Adrenal gland (tissue), 5 donors: ENCODE measurements at regions not wholly inside any gene's neighbourhood (a gene's known extent, or its start where the extent isn't known, plus 50 kb on each side); places are given as distances from the start of the nearest gene placed in this dataset.

ENCODE experiments used
- POLR2A ChIP-seq, 2 donors: fragments of 450-650 bp; IDR thresholded peaks; one replicate each; pipeline ENCODE4 v1.6.1; 2017; ENCODE audit warnings: antibody characterized with exemption in 2 of 2, mild to moderate bottlenecking in 2 of 2, moderate library complexity in 1 of 2
- TF ChIP-seq, protein P1 (sequence below), 6 experiments: fragments of 450-650 bp in 4 of 6; fragments of 200-600 bp in 2 of 6; sonication (generic) in 1 of 6; IDR thresholded peaks; 1 replicate in 5 of 6; 2 replicates in 1 of 6; pipeline versions ENCODE4 v1.5.1 to v1.8.0; 2016 to 2021; ENCODE audit warnings: antibody characterized with exemption in 6 of 6, mild to moderate bottlenecking in 2 of 6, moderate library complexity in 1 of 6
- donor health status: DM: no; HTN: no; CAD: no.

DNA sequence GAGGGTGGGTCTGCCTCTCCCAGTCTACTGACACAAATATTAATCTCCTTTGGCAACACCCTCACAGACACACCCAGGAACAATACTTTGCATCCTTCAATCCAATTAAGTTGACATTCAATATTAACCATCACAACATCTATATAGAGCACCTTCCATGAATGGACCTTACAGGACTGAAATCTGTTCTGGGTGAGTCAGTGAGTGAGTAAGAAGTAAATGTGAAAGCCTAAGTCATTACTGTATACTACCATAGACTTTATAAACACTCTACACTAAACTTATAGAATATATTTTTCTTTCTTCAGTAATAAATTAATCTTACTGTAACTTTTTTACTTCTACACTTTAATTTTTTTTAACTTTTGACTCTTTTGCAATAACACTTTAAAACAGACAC, 993.8 kb upstream of the MAP3K7 start:
- TF ChIP-seq, protein P1, sequence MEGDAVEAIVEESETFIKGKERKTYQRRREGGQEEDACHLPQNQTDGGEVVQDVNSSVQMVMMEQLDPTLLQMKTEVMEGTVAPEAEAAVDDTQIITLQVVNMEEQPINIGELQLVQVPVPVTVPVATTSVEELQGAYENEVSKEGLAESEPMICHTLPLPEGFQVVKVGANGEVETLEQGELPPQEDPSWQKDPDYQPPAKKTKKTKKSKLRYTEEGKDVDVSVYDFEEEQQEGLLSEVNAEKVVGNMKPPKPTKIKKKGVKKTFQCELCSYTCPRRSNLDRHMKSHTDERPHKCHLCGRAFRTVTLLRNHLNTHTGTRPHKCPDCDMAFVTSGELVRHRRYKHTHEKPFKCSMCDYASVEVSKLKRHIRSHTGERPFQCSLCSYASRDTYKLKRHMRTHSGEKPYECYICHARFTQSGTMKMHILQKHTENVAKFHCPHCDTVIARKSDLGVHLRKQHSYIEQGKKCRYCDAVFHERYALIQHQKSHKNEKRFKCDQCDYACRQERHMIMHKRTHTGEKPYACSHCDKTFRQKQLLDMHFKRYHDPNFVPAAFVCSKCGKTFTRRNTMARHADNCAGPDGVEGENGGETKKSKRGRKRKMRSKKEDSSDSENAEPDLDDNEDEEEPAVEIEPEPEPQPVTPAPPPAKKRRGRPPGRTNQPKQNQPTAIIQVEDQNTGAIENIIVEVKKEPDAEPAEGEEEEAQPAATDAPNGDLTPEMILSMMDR (IDR thresholded peaks at IDR 0.05), result no peak
- TF ChIP-seq POLR2A (IDR thresholded peaks at IDR 0.05), result no peak
